GM23248 (cell line): ENCODE measurements at regions not wholly inside any gene's neighbourhood (a gene's known extent, or its start where the extent isn't known, plus 50 kb on each side); places are given as distances from the start of the nearest gene placed in this dataset.

Source experiments
- EZH2 ChIP-seq: fragments of 200-600 bp; sonication (generic); IDR thresholded peaks from 2 replicates; pipeline ENCODE4 v1.6.1; 2018; ENCODE audit warnings: antibody characterized with exemption, mild to moderate bottlenecking; ENCODE audit not compliant: insufficient read depth, poor library complexity, severe bottlenecking
- EZH2phosphoT487 ChIP-seq: fragments of 200-600 bp; sonication (generic); IDR thresholded peaks from 2 replicates; pipeline ENCODE4 v1.6.1; 2018; ENCODE audit warnings: antibody characterized with exemption, moderate library complexity, mild to moderate bottlenecking, low read depth; ENCODE audit not compliant: insufficient read depth

DNA sequence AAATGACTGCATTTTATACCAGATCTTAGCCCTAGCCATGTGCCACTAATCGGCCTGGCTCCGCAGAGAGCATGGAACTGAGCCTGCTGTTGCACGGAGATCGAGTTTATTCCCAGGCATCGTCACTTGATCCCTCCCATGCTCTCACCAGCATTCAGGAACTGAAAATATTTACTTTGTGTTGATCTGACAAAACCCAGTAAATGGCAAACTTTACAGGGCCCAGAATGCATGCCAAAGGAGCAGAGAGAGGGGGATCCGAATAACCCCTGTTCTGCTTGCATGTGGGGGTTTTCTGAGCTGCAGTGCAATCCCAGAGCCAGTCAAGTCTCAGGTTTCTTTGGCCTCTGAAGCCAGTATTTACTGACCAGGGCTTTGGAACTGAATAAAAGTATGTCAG lies 87.3 kb downstream of the GAS1 start:
- TF ChIP-seq EZH2phosphoT487, result no peak
- TF ChIP-seq EZH2, result no peak
